ENCODE measurements at regions not wholly inside any gene's neighbourhood (a gene's known extent, or its start where the extent isn't known, plus 50 kb on each side); places are given as distances from the start of the nearest gene placed in this dataset.
"Not testable (repeated sequence)": the region's sequence is repeated elsewhere in the genome, so short reads cannot be mapped to it uniquely, and the experiment has no call there.

DNA sequence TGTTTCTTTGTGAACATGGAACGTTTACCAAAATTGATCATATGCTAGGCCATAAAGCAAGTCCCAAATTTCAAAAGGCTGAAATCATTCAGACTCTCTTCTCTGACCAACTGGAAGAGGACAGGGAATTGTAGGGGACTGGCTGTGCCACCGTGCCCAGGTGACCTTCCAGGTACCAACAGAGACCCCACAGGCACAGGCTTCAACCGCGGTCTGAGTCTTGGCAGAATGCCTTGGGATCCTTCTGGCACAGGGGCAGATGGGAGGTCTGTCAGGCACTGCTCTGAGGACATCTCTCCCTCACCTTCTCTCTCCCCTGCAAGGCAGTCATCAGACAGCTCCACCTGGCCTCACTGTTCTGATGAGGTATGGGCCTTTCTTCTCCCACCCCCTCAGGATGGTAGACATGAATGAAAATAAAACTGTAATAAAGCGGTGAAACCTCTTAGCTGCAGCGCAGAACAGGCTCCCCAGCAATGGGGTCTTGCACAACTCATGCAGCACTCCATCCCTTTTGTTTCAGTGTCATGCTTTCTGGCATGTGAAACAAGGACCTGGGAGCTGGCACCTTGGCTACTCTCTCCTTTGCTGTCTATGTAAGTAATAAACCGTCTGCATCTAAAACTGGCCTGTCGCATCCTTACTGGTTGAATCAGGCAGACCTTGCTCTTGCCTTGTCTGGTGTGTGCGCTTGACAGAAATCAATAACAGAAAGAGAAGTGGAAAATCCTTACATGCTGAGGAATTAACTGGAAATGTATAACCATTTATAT lies 289.2 kb downstream of the KLF13 start:
- H3K4me3 Mint-ChIP-seq, result no peak overlapping the region
- H3K9me3 Mint-ChIP-seq, result peaks cover 13% of the 10 kb centered on the region
- TF ChIP-seq, protein P1, sequence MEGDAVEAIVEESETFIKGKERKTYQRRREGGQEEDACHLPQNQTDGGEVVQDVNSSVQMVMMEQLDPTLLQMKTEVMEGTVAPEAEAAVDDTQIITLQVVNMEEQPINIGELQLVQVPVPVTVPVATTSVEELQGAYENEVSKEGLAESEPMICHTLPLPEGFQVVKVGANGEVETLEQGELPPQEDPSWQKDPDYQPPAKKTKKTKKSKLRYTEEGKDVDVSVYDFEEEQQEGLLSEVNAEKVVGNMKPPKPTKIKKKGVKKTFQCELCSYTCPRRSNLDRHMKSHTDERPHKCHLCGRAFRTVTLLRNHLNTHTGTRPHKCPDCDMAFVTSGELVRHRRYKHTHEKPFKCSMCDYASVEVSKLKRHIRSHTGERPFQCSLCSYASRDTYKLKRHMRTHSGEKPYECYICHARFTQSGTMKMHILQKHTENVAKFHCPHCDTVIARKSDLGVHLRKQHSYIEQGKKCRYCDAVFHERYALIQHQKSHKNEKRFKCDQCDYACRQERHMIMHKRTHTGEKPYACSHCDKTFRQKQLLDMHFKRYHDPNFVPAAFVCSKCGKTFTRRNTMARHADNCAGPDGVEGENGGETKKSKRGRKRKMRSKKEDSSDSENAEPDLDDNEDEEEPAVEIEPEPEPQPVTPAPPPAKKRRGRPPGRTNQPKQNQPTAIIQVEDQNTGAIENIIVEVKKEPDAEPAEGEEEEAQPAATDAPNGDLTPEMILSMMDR (conservative IDR thresholded peaks at IDR 0.05), result no peak
- H3K27me3 Mint-ChIP-seq (ENCODE audit: low read depth), result peaks cover 5% of the 10 kb centered on the region
- H3K36me3 Mint-ChIP-seq (ENCODE audit: low read depth), result no peaks in the 10 kb centered on the region
- H3K27ac Mint-ChIP-seq (ENCODE audit: unreplicated experiment), result no peak overlapping the region
- no peak for DNase-seq (ENCODE audit: low read depth, low spot score)
- no peaks in the 10 kb centered on the region for H3K4me1 Mint-ChIP-seq

DNA sequence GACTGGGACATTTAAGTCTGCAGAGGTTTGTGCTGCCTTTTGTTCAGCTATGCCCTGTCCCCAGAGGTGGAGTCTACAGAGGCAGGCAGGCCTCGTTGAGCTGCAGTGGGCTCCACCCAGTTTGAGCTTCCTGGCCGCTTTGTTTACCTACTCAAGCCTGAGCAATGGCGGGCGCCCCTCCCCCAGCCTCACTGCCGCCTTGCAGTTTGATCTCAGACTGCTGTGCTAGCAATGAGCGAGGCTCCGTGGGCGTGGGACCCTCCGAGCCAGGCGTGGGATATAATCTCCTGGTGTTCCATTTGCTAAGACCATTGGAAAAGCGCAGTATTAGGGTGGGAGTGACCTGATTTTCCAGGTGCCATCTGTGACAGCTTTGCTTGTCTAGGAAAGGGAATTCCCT lies 296.7 kb downstream of the KLF13 start:
- H3K36me3 Mint-ChIP-seq (ENCODE audit: low read depth); DNase-seq (ENCODE audit: low read depth, low spot score): not testable (repeated sequence)

DNA sequence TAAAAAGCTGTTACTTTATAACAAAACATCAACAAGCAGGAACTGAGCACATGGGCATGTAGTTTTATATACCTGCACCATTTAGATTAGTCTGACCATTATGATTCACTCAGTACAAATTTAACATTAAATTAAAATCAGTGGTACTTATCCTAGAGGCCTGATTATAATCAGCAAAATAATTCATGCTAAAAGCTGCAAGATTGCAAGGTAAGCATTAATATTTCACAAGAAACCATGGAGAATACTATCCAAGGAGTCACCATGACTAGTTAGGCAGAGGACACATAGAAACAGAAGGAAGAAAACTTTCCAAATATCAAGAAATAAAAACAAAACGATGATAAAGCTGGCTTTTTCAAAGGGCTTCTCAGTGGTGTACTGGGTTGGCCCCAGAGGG lies 297.5 kb downstream of the KLF13 start:
- H3K4me1 Mint-ChIP-seq; H3K9me3 Mint-ChIP-seq; DNase-seq (ENCODE audit: low read depth, low spot score); H3K27ac Mint-ChIP-seq (ENCODE audit: unreplicated experiment); H3K36me3 Mint-ChIP-seq (ENCODE audit: low read depth); H3K4me3 Mint-ChIP-seq; H3K27me3 Mint-ChIP-seq (ENCODE audit: low read depth): not testable (repeated sequence)

More for the DNA sequence above, 296.7 kb downstream of the KLF13 start:
- H3K9me3 Mint-ChIP-seq; H3K4me1 Mint-ChIP-seq; H3K27me3 Mint-ChIP-seq (ENCODE audit: low read depth); H3K4me3 Mint-ChIP-seq; H3K27ac Mint-ChIP-seq (ENCODE audit: unreplicated experiment): not testable (repeated sequence)

DNA sequence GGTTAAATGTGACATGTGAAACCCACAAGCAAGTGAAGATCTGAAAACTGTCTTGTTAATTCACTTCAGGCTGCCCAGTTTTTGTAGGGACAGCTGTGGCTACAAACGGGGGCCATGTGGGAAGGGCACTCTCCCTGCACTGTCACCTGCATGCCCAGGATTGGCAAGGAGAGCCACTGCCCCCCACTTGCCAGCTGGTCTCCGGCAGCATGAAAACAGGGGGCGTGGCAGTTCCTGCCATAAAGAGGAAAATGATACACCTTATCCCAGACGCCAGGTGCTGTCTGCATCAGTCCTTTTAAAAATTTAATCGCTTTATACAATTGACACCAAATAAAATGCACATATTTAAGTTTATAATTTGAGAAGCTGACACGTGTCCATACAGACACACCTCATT lies 309.1 kb downstream of the KLF13 start:
- H3K27me3 Mint-ChIP-seq (ENCODE audit: low read depth); H3K4me3 Mint-ChIP-seq; H3K9me3 Mint-ChIP-seq; H3K27ac Mint-ChIP-seq (ENCODE audit: unreplicated experiment); DNase-seq (ENCODE audit: low read depth, low spot score); H3K4me1 Mint-ChIP-seq: not testable (repeated sequence)
- H3K36me3 Mint-ChIP-seq (ENCODE audit: low read depth), result peaks cover 12% of the 10 kb centered on the region

DNA sequence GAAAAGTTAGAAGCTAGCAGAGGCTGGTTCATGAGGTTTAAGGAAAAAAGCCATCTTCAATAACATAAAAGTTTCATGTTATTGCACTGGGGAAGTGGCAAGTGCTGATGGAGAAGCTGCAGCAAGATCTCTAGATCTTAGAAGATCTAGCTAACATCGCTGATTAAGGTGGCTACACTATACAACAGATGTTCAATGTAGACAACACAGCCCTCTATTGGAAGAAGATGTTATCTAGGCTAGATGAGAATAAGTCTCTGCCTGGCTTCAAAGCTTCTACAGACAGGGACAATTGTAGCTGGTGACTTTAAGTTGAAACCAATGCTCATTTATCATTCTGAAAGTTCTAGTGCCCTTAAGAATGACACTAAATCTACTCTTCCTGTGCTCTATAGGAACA lies 310.3 kb downstream of the KLF13 start:
- H3K4me3 Mint-ChIP-seq; DNase-seq (ENCODE audit: low read depth, low spot score): not testable (repeated sequence)
- peaks cover 12% of the 10 kb centered on the region for H3K36me3 Mint-ChIP-seq (ENCODE audit: low read depth)

DNA sequence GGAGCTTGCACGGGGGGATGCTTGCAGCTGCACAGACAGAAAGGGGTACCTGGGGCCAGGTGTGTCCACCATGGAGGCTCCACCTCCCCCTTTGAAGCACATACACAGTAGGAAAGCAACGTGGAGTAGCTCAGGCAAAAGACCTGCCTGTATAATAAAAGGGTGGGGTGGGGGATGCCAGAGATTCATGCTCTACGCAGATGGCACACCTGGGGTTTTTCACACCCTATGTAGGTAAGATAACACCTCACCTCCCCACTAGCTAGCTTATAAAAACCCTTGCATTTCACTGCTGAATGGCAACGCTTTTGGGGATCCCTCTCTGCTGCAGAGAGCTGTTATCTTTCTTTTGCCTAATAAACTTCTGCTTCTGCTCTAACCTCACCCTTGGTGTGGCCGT lies 317.3 kb downstream of the KLF13 start:
- H3K36me3 Mint-ChIP-seq (ENCODE audit: low read depth); H3K9me3 Mint-ChIP-seq; H3K4me3 Mint-ChIP-seq; H3K27me3 Mint-ChIP-seq (ENCODE audit: low read depth); DNase-seq (ENCODE audit: low read depth, low spot score); H3K4me1 Mint-ChIP-seq; H3K27ac Mint-ChIP-seq (ENCODE audit: unreplicated experiment): not testable (repeated sequence)

More for the DNA sequence above, 310.3 kb downstream of the KLF13 start:
- H3K27me3 Mint-ChIP-seq (ENCODE audit: low read depth); H3K9me3 Mint-ChIP-seq; H3K27ac Mint-ChIP-seq (ENCODE audit: unreplicated experiment); H3K4me1 Mint-ChIP-seq: not testable (repeated sequence)

DNA sequence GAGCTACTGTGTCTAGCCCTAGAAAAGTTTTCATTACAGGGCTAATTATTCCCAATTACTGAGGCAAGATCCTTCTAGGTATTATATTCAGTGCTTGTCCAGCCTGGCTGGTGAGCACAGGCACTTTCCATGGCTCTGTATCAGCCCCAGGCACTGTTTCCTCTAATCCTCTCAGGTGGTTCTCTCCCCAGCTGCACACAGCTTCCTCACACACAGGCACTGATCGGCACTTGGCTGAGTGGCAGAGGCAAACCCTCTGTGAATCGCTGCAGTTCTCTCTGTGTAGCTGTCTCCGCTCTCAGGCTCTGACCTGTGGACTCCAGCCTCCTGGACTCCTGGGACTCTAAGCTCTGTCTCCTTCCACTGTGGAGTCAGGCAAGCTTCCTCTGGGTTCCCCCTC lies 318.1 kb downstream of the KLF13 start:
- peak overlapping the region; percentile 58 for H3K27ac Mint-ChIP-seq (ENCODE audit: unreplicated experiment)
- H3K4me3 Mint-ChIP-seq; H3K9me3 Mint-ChIP-seq; H3K4me1 Mint-ChIP-seq; DNase-seq (ENCODE audit: low read depth, low spot score); H3K36me3 Mint-ChIP-seq (ENCODE audit: low read depth); H3K27me3 Mint-ChIP-seq (ENCODE audit: low read depth): not testable (repeated sequence)

DNA sequence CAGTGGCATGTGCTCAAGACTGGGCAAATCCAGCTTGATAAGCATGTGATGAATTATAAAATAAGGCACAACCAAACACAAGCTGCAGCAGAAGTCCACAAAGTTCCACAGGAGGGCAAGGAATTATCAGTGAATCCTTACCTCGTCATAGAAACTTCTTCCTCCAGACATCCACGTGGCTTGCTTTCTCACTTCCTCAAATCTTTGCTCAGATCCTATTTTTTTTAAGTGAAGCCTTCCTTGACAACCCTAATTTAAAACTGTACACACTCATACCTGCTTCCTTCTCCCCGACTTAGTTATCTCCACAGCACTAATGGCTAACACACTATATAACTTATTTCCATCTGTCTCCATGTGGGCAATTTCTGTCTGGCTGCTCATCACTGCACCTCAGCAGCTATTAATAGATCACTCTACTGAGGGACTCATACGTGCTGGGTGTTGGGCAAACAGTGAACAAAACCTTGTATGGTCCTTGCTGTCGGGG lies 320.7 kb downstream of the KLF13 start:
- H3K36me3 Mint-ChIP-seq (ENCODE audit: low read depth); H3K4me3 Mint-ChIP-seq; DNase-seq (ENCODE audit: low read depth, low spot score); H3K27ac Mint-ChIP-seq (ENCODE audit: unreplicated experiment); H3K4me1 Mint-ChIP-seq; H3K27me3 Mint-ChIP-seq (ENCODE audit: low read depth); H3K9me3 Mint-ChIP-seq: not testable (repeated sequence)

DNA sequence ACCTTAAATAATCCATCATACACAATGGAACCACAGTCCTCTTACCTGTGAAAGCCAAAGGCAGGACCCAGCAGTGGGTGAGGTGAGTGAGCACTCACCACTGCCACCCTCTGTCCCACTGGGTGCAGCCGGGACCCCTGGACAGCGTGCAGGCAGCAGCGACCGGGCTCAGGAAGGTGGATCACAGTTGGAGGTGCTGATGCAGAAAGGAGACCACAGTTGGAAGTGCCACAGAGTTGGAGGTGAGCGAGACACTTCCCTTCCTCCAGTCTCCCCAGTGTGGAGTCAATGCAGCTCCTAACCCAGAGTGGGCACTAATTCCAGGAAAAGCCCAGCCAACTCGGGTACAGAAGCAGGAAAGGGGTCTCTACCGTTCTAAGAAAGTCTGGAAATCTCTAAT lies 323.0 kb downstream of the KLF13 start:
- H3K27ac Mint-ChIP-seq (ENCODE audit: unreplicated experiment), result not testable (repeated sequence)

More for the DNA sequence above, 323.0 kb downstream of the KLF13 start:
- not testable (repeated sequence) for H3K9me3 Mint-ChIP-seq; H3K4me1 Mint-ChIP-seq; H3K36me3 Mint-ChIP-seq (ENCODE audit: low read depth); H3K4me3 Mint-ChIP-seq; DNase-seq (ENCODE audit: low read depth, low spot score); H3K27me3 Mint-ChIP-seq (ENCODE audit: low read depth)

Data from neural crest cell (in vitro differentiated cells).